ENCODE measurements at regions not wholly inside any gene's neighbourhood (a gene's known extent, or its start where the extent isn't known, plus 50 kb on each side); places are given as distances from the start of the nearest gene placed in this dataset.

- H3K27ac Mint-ChIP-seq (ENCODE audit: unreplicated experiment) = no peak overlapping the region
- DNase-seq (ENCODE audit: low read depth, low spot score) = no peak
- H3K9me3 Mint-ChIP-seq = no peaks in the 10 kb centered on the region
- no peak overlapping the region for H3K4me3 Mint-ChIP-seq
- no peaks in the 10 kb centered on the region for H3K36me3 Mint-ChIP-seq (ENCODE audit: low read depth)
- H3K27me3 Mint-ChIP-seq (ENCODE audit: low read depth) = no peaks in the 10 kb centered on the region
- TF ChIP-seq, protein P1, sequence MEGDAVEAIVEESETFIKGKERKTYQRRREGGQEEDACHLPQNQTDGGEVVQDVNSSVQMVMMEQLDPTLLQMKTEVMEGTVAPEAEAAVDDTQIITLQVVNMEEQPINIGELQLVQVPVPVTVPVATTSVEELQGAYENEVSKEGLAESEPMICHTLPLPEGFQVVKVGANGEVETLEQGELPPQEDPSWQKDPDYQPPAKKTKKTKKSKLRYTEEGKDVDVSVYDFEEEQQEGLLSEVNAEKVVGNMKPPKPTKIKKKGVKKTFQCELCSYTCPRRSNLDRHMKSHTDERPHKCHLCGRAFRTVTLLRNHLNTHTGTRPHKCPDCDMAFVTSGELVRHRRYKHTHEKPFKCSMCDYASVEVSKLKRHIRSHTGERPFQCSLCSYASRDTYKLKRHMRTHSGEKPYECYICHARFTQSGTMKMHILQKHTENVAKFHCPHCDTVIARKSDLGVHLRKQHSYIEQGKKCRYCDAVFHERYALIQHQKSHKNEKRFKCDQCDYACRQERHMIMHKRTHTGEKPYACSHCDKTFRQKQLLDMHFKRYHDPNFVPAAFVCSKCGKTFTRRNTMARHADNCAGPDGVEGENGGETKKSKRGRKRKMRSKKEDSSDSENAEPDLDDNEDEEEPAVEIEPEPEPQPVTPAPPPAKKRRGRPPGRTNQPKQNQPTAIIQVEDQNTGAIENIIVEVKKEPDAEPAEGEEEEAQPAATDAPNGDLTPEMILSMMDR (conservative IDR thresholded peaks at IDR 0.05) = no peak
- peaks cover 20% of the 10 kb centered on the region for H3K4me1 Mint-ChIP-seq
Observed at GRCh38 chr17:13428611-13429042, 173.1 kb downstream of the HS3ST3A1 start.

DNA sequence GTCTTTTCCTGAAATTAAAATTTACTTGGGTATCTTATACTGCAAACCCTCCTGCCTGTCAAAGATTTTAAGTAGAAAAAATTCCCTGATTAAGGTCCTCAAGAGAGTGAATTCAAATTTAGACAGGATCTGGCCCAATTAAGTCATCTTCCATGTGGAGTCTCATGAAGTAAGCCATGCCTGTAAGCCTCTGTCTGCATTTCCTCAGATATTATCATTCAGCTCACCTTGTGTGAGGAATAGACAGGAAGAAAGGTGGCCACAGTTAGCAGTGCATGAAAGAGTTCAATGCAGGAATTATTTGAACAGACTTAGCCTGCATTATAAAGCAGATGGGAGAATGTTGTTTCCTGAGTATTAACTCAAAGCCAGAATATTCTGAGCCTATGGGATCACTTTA, 174.7 kb downstream of the HS3ST3A1 start:
- Mint-ChIP-seq H3K4me3 (no peak overlapping the region), H3K4me1 (peaks cover 21% of the 10 kb centered on the region), H3K9me3 (no peaks in the 10 kb centered on the region), H3K27me3 (ENCODE audit: low read depth) (no peaks in the 10 kb centered on the region), H3K27ac (ENCODE audit: unreplicated experiment) (no peak overlapping the region), H3K36me3 (ENCODE audit: low read depth) (no peaks in the 10 kb centered on the region)
- DNase-seq (ENCODE audit: low read depth, low spot score) = no peak
- TF ChIP-seq, protein P1 (conservative IDR thresholded peaks at IDR 0.05) = no peak

- H3K9me3 Mint-ChIP-seq = peaks cover 3% of the 10 kb centered on the region
- peaks cover 32% of the 10 kb centered on the region for H3K4me1 Mint-ChIP-seq
- H3K4me3 Mint-ChIP-seq = no peak overlapping the region
- TF ChIP-seq, protein P1 (conservative IDR thresholded peaks at IDR 0.05) = no peak
- DNase-seq (ENCODE audit: low read depth, low spot score) = no peak
- H3K27me3 Mint-ChIP-seq (ENCODE audit: low read depth) = no peaks in the 10 kb centered on the region
- H3K27ac Mint-ChIP-seq (ENCODE audit: unreplicated experiment) = no peak overlapping the region
- peaks cover 3% of the 10 kb centered on the region for H3K36me3 Mint-ChIP-seq (ENCODE audit: low read depth)
Observed at GRCh38 chr17:13425390-13425789, 176.3 kb downstream of the HS3ST3A1 start.

- Mint-ChIP-seq H3K27me3 (ENCODE audit: low read depth) (no peaks in the 10 kb centered on the region), H3K9me3 (peaks cover 3% of the 10 kb centered on the region), H3K36me3 (ENCODE audit: low read depth) (peaks cover 3% of the 10 kb centered on the region), H3K4me3 (no peak overlapping the region), H3K27ac (ENCODE audit: unreplicated experiment) (no peak overlapping the region), H3K4me1 (peaks cover 12% of the 10 kb centered on the region)
- TF ChIP-seq, protein P1 (conservative IDR thresholded peaks at IDR 0.05) = no peak
- no peak for DNase-seq (ENCODE audit: low read depth, low spot score)
Observed at GRCh38 chr17:13421581-13422130, 180.1 kb downstream of the HS3ST3A1 start.

- Mint-ChIP-seq H3K4me3 (no peak overlapping the region), H3K9me3 (peaks cover 3% of the 10 kb centered on the region), H3K27ac (ENCODE audit: unreplicated experiment) (no peak overlapping the region), H3K4me1 (peaks cover 12% of the 10 kb centered on the region), H3K27me3 (ENCODE audit: low read depth) (no peaks in the 10 kb centered on the region), H3K36me3 (ENCODE audit: low read depth) (peaks cover 3% of the 10 kb centered on the region)
- DNase-seq (ENCODE audit: low read depth, low spot score) = no peak
- TF ChIP-seq, protein P1 (conservative IDR thresholded peaks at IDR 0.05) = no peak
Observed at GRCh38 chr17:13420878-13421277, 180.9 kb downstream of the HS3ST3A1 start.
